Aorta (tissue), 5 donors: ENCODE measurements at regions not wholly inside any gene's neighbourhood (a gene's known extent, or its start where the extent isn't known, plus 50 kb on each side); places are given as distances from the start of the nearest gene placed in this dataset.

Experiments used
- ATAC-seq: fragments of 200-7000 bp; cut with Tn5 transposase; one replicate; pipeline ENCODE4 v1.9.1; 2022; ENCODE audit warnings: moderate library complexity; ENCODE audit not compliant: low FRiP score
- DNase-seq, 2 donors: peaks; one replicate each; pipeline ENCODE4 v3.0.0-alpha.2; 2020
- H3K27ac ChIP-seq, 2 donors: one replicate each; pipeline ENCODE4 v1.5.1; 2013; ENCODE audit warnings: low read length in 2 of 2, mild to moderate bottlenecking in 2 of 2, moderate library complexity in 2 of 2, control low read depth in 1 of 2, inconsistent platforms in 1 of 2, low read depth in 1 of 2
- H3K27me3 ChIP-seq, 2 donors: one replicate each; pipeline ENCODE4 v1.6.1; 2013; ENCODE audit warnings: control low read depth in 1 of 2, low read length in 1 of 2, mild to moderate bottlenecking in 1 of 2, moderate library complexity in 1 of 2; ENCODE audit not compliant: insufficient read depth in 2 of 2, control insufficient read depth in 1 of 2
- H3K36me3 ChIP-seq, 2 donors: one replicate each; pipeline ENCODE4 v1.6.1; 2013; ENCODE audit warnings: control low read depth in 1 of 2, low read length in 1 of 2, mild to moderate bottlenecking in 1 of 2; ENCODE audit not compliant: insufficient read depth in 2 of 2, control insufficient read depth in 1 of 2
- H3K4me1 ChIP-seq, 2 donors: one replicate each; pipeline ENCODE4 v1.6.1; 2013; ENCODE audit warnings: low read length in 2 of 2, control low read depth in 1 of 2, mild to moderate bottlenecking in 1 of 2, moderate library complexity in 1 of 2; ENCODE audit not compliant: insufficient read depth in 2 of 2, control insufficient read depth in 1 of 2
- H3K4me3 ChIP-seq, 2 donors: one replicate each; pipeline ENCODE4 v1.5.1; 2013; ENCODE audit warnings: low read length in 2 of 2, control low read depth in 1 of 2, mild to moderate bottlenecking in 1 of 2
- H3K9me3 ChIP-seq: one replicate; pipeline ENCODE4 v1.6.1; 2013; ENCODE audit warnings: mild to moderate bottlenecking, low read length; ENCODE audit not compliant: control insufficient read depth
- WGBS, 2 donors: extraction: QIAGEN DNeasy Blood & Tissue Kit; methylation state at CpG; one replicate each; pipeline ENCODE4 v1.1.7; 2013; 5-methylcytosine and 5-hydroxymethylcytosine counted together
- intact Hi-C, 2 donors: fragments of 100-400 bp; cut with DNase I; formaldehyde crosslinking; loops; one replicate each; pipeline versions ENCODE4 v1.14.2 to v1.15.0; 2022
- donor health status: healthy with polysubstance abuse.
- donor health status: Bipolar disorder and iron deficiency.
- donor health status: DM: no; HTN: no; CAD: no.
- donor health status: DM: no; HTN: no; CAD: no.
- donor health status: DM: yes; HTN: yes; CAD: no.

DNA sequence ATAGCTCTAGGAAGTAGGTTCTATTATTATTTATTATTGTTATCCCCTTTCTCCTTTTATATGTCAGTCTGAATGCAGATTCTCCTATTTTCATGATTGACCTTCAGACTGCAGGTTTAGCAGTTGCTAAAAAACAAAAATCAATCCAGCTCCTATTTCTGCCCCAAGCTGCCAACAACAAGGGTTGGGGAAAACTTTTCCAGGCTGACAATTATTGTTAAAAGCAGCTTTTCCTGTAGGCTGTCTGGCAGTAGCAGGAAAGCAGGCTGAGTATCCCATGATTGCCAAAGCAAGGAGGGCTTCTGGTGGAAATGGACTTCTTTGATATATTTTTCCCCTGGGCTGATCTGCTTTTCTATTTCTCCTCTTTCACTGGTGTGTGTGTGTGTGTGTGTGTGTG is 78.0 kb upstream of the CTLA4 start:
- ATAC-seq (no peak), DNase-seq (no peak)
- Histone ChIP-seq H3K9me3 (no peaks in the 10 kb centered on the region), H3K27ac (no peak overlapping the region), H3K4me1 (no peaks in the 10 kb centered on the region), H3K36me3 (peaks cover 0 to 2% of the 10 kb centered on the region in 2 donors), H3K4me3 (no peak overlapping the region), H3K27me3 (no peaks in the 10 kb centered on the region)
- intact Hi-C loops, result no loop called here

DNA sequence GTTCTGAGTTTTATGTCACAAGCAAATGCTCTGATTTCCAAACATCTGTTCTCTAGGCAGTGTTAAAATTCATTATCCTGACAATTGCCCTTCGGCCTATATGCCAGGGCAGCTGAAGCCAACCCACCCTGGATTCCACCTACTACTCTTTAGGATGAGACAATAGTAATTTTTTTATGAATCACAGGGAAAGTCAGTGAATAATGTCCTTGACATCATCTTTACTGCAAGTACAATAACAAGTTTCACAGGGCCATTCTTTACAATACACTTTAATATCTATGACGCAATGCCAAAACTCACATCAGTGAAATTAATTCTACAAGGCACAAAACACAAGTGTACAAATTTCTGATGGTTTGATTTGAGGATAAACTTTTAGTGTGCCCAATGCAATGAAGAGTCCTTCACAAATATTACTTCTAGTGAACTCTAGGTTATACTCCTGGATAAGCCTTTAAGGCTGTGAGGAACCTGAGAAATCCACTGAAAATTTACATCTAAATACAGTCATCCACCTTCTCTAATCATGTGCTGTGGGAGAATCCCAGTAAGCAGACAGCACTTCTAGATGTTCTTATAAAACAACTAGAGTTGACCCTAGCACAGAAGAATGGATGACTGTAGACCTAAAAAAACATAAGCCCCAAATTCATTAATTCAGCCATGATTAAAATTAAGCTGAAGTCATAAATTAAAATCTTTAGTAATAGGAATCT is 77.3 kb upstream of the CTLA4 start:
- no peak overlapping the region for H3K4me3 ChIP-seq
- H3K36me3 ChIP-seq, result peaks cover 0 to 2% of the 10 kb centered on the region in 2 donors
- no peak overlapping the region for H3K27ac ChIP-seq
- 96 to 97% methylated on average over 2 of the region's 2 CpGs for WGBS, 2 donors
- H3K4me1 ChIP-seq, result no peaks in the 10 kb centered on the region
- ATAC-seq (no peak), DNase-seq (no peak)
- intact Hi-C loops, result no loop called here
- no peaks in the 10 kb centered on the region for H3K9me3 ChIP-seq
- H3K27me3 ChIP-seq, result no peaks in the 10 kb centered on the region

GRCh38 chr2:203796248-203797010 is 71.1 kb upstream of the CTLA4 start:
- H3K36me3 ChIP-seq, result no peaks in the 10 kb centered on the region
- H3K27me3 ChIP-seq, result no peaks in the 10 kb centered on the region
- no peak for DNase-seq
- intact Hi-C loops, result no loop called here
- no peak for ATAC-seq
- H3K9me3 ChIP-seq, result no peaks in the 10 kb centered on the region
- no peak overlapping the region for H3K4me3 ChIP-seq
- 80% methylated on average over 5 of the region's 5 CpGs for WGBS, 2 donors
- H3K27ac ChIP-seq, result no peak overlapping the region
- no peaks in the 10 kb centered on the region for H3K4me1 ChIP-seq

GRCh38 chr2:203797276-203797675 is 70.3 kb upstream of the CTLA4 start:
- Histone ChIP-seq H3K27me3 (no peaks in the 10 kb centered on the region), H3K36me3 (no peaks in the 10 kb centered on the region), H3K9me3 (no peaks in the 10 kb centered on the region), H3K27ac (no peak overlapping the region), H3K4me1 (no peaks in the 10 kb centered on the region), H3K4me3 (no peak overlapping the region)
- WGBS, 2 donors, result 94 to 97% methylated on average over 2 of the region's 2 CpGs
- intact Hi-C loops, result no loop called here
- DNase-seq, result no peak
- no peak for ATAC-seq

DNA sequence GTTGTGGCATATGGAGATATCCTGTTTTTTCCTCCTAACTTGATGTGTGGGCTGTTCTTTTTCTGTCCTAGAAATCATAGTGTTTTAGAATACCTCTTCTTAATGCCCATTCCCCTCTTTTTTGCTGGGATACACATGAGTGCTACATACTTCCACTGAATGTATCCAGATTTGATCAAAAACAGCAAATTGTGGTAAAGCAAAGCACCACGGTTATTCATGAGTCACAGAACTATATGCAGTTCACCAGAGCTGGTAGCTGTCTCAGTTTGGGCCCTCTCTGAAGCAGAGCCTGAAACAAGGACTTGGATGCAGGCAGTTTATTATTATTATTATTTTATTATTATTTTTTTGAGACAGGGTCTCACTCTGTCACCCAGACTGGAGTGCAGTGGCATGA is 69.9 kb upstream of the CTLA4 start:
- Histone ChIP-seq H3K4me3 (no peak overlapping the region), H3K4me1 (no peaks in the 10 kb centered on the region), H3K27ac (no peak overlapping the region), H3K27me3 (no peaks in the 10 kb centered on the region), H3K9me3 (no peaks in the 10 kb centered on the region), H3K36me3 (no peaks in the 10 kb centered on the region)
- intact Hi-C loops, result no loop called here
- 89 to 93% methylated on average over 1 of the region's 1 CpG for WGBS, 2 donors
- DNase-seq (no peak), ATAC-seq (no peak)

GRCh38 chr2:203798296-203799087 is 69.1 kb upstream of the CTLA4 start:
- H3K36me3 ChIP-seq, result no peaks in the 10 kb centered on the region
- no peaks in the 10 kb centered on the region for H3K27me3 ChIP-seq
- H3K9me3 ChIP-seq, result no peaks in the 10 kb centered on the region
- no peak for ATAC-seq
- no peak overlapping the region for H3K4me3 ChIP-seq
- no peak overlapping the region for H3K27ac ChIP-seq
- intact Hi-C loops, result no loop called here
- peaks cover 0 to 3% of the 10 kb centered on the region in 2 donors for H3K4me1 ChIP-seq
- 81 to 82% methylated on average over 9 of the region's 9 CpGs for WGBS, 2 donors
- DNase-seq, result no peak

DNA sequence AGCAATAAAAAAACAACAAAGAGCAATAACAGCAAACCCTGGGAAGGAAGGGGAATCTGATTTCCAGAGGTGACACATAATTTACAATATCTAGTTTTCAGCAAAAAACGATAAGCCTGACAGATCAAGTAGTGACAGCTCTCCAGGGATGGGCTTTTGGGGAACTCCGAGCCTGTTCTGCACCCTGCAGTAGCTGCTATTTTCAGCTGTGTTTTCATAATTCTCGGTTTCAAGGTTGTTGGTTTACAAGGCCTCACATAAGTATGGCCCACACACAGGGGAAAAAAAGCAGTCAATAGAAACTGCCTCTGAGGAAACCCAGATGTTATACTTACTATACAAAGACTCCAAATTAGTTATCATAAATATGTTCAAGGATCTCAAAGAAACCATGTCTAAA is 67.7 kb upstream of the CTLA4 start:
- ATAC-seq (no peak), DNase-seq (no peak)
- H3K4me3 ChIP-seq, result no peak overlapping the region
- H3K36me3 ChIP-seq, result no peaks in the 10 kb centered on the region
- no peaks in the 10 kb centered on the region for H3K27me3 ChIP-seq
- WGBS, 2 donors, result 64 to 71% methylated on average over 3 of the region's 3 CpGs
- H3K27ac ChIP-seq, result no peak overlapping the region
- intact Hi-C loops, result loop anchor here (5.0 kb wide), 3 partner anchors 113 to 223 kb away; no protein-coding TSS in a partner anchor
- no peaks in the 10 kb centered on the region for H3K9me3 ChIP-seq
- H3K4me1 ChIP-seq, result peaks cover 0 to 3% of the 10 kb centered on the region in 2 donors

GRCh38 chr2:203800783-203801182 is 66.8 kb upstream of the CTLA4 start:
- H3K9me3 ChIP-seq, result no peaks in the 10 kb centered on the region
- ATAC-seq (no peak), DNase-seq (no peak)
- peaks cover 0 to 3% of the 10 kb centered on the region in 2 donors for H3K4me1 ChIP-seq
- intact Hi-C loops, result loop anchor here (5.0 kb wide), 3 partner anchors 113 to 223 kb away; no protein-coding TSS in a partner anchor
- no peak overlapping the region for H3K4me3 ChIP-seq
- no peak overlapping the region for H3K27ac ChIP-seq
- H3K27me3 ChIP-seq, result no peaks in the 10 kb centered on the region
- WGBS, 2 donors, result 98 to 99% methylated on average over 4 of the region's 4 CpGs
- H3K36me3 ChIP-seq, result no peaks in the 10 kb centered on the region
